K562 (cell line): ENCODE measurements at regions not wholly inside any gene's neighbourhood (a gene's known extent, or its start where the extent isn't known, plus 50 kb on each side); places are given as distances from the start of the nearest gene placed in this dataset.
"Not testable (repeated sequence)": the region's sequence is repeated elsewhere in the genome, so short reads cannot be mapped to it uniquely, and the experiment has no call there.

ENCODE experiments used
- ATAC-seq: fragments of 200-7000 bp; cut with Tn5 transposase; 3 replicates; pipeline ENCODE4 v1.9.1; 2020; ENCODE audit warnings: moderate library complexity
- BruUV-seq: library from RNA; stranded (reverse); fragments of 400-500 nt; replicated peaks from 2 replicates; lab custom pipeline; 2021; lab: Mats Ljungman, UMichigan
- CTCF ChIA-PET: fragments of 300-600 bp; formaldehyde crosslinking; extraction: SDS; loops from one replicate; lab custom pipeline; 2021; ENCODE audit warnings: low intra/inter-chr PET ratio; lab: Yijun Ruan, JAX
- POLR2A ChIA-PET: fragments of 300-600, 350-650 bp; sonication (Branson Sonifier 250); formaldehyde crosslinking; extraction: SDS; loops from one replicate; lab custom pipeline; 2021; ENCODE audit warnings: antibody characterized with exemption, inconsistent platforms; lab: Yijun Ruan, JAX
- DNase-seq, 4 experiments: peaks; one replicate each; pipeline versions ENCODE4 v3.0.0 to v3.0.0-alpha.2; 2011 to 2018; ENCODE audit warnings: low spot score in 3 of 4, mixed read lengths in 3 of 4; ENCODE audit errors: extremely low read depth in 1 of 4
- FAIRE-seq: peaks from 2 replicates; lab custom pipeline; 2011; peaks lifted over from hg19 to GRCh38; lab: Jason Lieb, UNC
- H2AFZ ChIP-seq: 2 replicates; pipeline ENCODE4 v1.6.0; 2011; ENCODE audit warnings: low read depth, low read length, control low read depth, inconsistent platforms
- H3K27ac ChIP-seq: fragments of 200-600 bp; 3 replicates; pipeline ENCODE4 v1.8.0; 2011; ENCODE audit warnings: low read depth, mild to moderate bottlenecking, control low read depth, inconsistent platforms, low read length, moderate library complexity, mixed read lengths; ENCODE audit errors: extremely low read depth
- H3K27me3 ChIP-seq, 2 experiments: fragments of 300-600 bp in 1 of 2; 2 replicates in 1 of 2; 3 replicates in 1 of 2; pipeline versions ENCODE4 v1.6.0 to v1.8.0; 2011; ENCODE audit warnings: inconsistent platforms in 2 of 2, low read length in 2 of 2, mild to moderate bottlenecking in 1 of 2, mixed read lengths in 1 of 2, moderate library complexity in 1 of 2; ENCODE audit not compliant: control insufficient read depth in 2 of 2, insufficient read depth in 2 of 2
- H3K36me3 ChIP-seq: fragments of 300-600 bp; 3 replicates; pipeline ENCODE4 v1.8.0; 2011; ENCODE audit warnings: mild to moderate bottlenecking, low read length, inconsistent platforms; ENCODE audit not compliant: control insufficient read depth, insufficient read depth
- H3K4me1 ChIP-seq, 2 experiments: fragments of 200-600 bp in 1 of 2; replicated peaks in 1 of 2; 2 replicates in 1 of 2; 3 replicates in 1 of 2; pipeline versions ENCODE4 v1.5.1 to v1.8.0; 2011; ENCODE audit warnings: inconsistent platforms in 2 of 2, low read length in 2 of 2, mild to moderate bottlenecking in 1 of 2, mixed read lengths in 1 of 2, moderate library complexity in 1 of 2; ENCODE audit not compliant: control insufficient read depth in 2 of 2, insufficient read depth in 2 of 2
- H3K4me2 ChIP-seq: 2 replicates; pipeline ENCODE4 v1.6.1; 2011; ENCODE audit warnings: low read length, control low read depth, inconsistent platforms, mixed read lengths; ENCODE audit not compliant: insufficient read depth
- H3K4me3 ChIP-seq: fragments of 200-600 bp; sonication (generic), shearing (Covaris generic); 2 replicates; pipeline ENCODE4 v1.5.1; 2016; ENCODE audit warnings: control low read depth, inconsistent platforms
- H3K79me2 ChIP-seq: fragments of 200-600 bp; 3 replicates; pipeline ENCODE4 v1.8.0; 2011; ENCODE audit warnings: low read length, inconsistent platforms; ENCODE audit not compliant: control insufficient read depth, insufficient read depth
- H3K9ac ChIP-seq, 2 experiments: 2 replicates each; pipeline versions ENCODE4 v1.6.0 to v1.6.1; 2011; ENCODE audit warnings: low read depth in 2 of 2, low read length in 2 of 2, control low read depth in 1 of 2, inconsistent platforms in 1 of 2, mild to moderate bottlenecking in 1 of 2, mixed read lengths in 1 of 2; ENCODE audit not compliant: insufficient read depth in 1 of 2
- H3K9me1 ChIP-seq: one replicate; pipeline ENCODE4 v1.6.0; 2011; ENCODE audit warnings: inconsistent platforms, mild to moderate bottlenecking, low read length, moderate library complexity; ENCODE audit not compliant: control insufficient read depth, insufficient read depth
- H3K9me3 ChIP-seq: replicated peaks from 2 replicates; pipeline ENCODE4 v1.5.1; 2011; ENCODE audit warnings: low read depth, low read length, inconsistent platforms; ENCODE audit not compliant: control insufficient read depth, insufficient read depth
- H4K20me1 ChIP-seq: replicated peaks from 2 replicates; pipeline ENCODE4 v1.6.1; 2011; ENCODE audit warnings: low read length, inconsistent platforms, mixed read lengths; ENCODE audit not compliant: control insufficient read depth, insufficient read depth
- CBX5 ChIP-seq: IDR thresholded peaks from 2 replicates; pipeline ENCODE4 v1.6.1; 2014; ENCODE audit warnings: low read depth, borderline replicate concordance
- CBX8 ChIP-seq: fragments of 200-600 bp; sonication (generic); IDR thresholded peaks from 2 replicates; pipeline ENCODE4 v1.6.1; 2012; ENCODE audit warnings: borderline replicate concordance, mixed run types, low read depth, mild to moderate bottlenecking, moderate library complexity, mixed read lengths, low read length, control low read depth, inconsistent platforms; ENCODE audit not compliant: poor library complexity, severe bottlenecking; ENCODE audit errors: extremely low read depth
- MEF2A ChIP-seq: IDR thresholded peaks from 2 replicates; pipeline ENCODE4 v1.6.1; 2011; ENCODE audit warnings: low read depth, mild to moderate bottlenecking, low read length, moderate library complexity; ENCODE audit not compliant: control insufficient read depth
- MXI1 ChIP-seq: IDR thresholded peaks from 2 replicates; pipeline ENCODE4 v1.6.1; 2011; ENCODE audit warnings: low read depth, mild to moderate bottlenecking, improper control_type of control experiment, low read length
- SREBF1 ChIP-seq: fragments of 150-350 bp; IDR thresholded peaks from 2 replicates; pipeline ENCODE4 v1.6.1; 2014; ENCODE audit warnings: antibody characterized with exemption, low read depth, low read length, borderline replicate concordance
- STAG1 ChIP-seq: sonication (generic); formaldehyde crosslinking; IDR thresholded peaks from 2 replicates; pipeline ENCODE4 v1.5.0; 2020; ENCODE audit warnings: missing genetic modification reagents, borderline replicate concordance
- TAF1 ChIP-seq: IDR thresholded peaks from 2 replicates; pipeline ENCODE4 v1.6.1; 2011; ENCODE audit warnings: mild to moderate bottlenecking, low read length, moderate library complexity; ENCODE audit not compliant: insufficient read depth, control insufficient read depth, severe bottlenecking; ENCODE audit errors: extremely low read depth
- TRIM28 ChIP-seq: fragments of 450-650 bp; IDR thresholded peaks from 2 replicates; pipeline ENCODE4 v1.6.1; 2017
- ZBTB26 ChIP-seq: fragments of 450-650 bp; formaldehyde crosslinking; IDR thresholded peaks from 2 replicates; pipeline ENCODE4 v1.4.0; 2022; ENCODE audit warnings: missing genetic modification characterization
- WGBS: fragments of 100-300 bp; shearing (Covaris generic); methylation state at CpG from one replicate; pipeline ENCODE4 v1.1.6; 2016; ENCODE audit warnings: low coverage, mixed read lengths; ENCODE audit not compliant: insufficient coverage; ENCODE audit errors: missing lambda C conversion rate; 5-methylcytosine and 5-hydroxymethylcytosine counted together
- in situ Hi-C: fragments of 300-500 bp; cut with MboI; formaldehyde crosslinking; loops from 4 replicates; pipeline ENCODE4 v1.15.0; 2018; ENCODE audit warnings: inconsistent platforms, mixed read lengths
- intact Hi-C: fragments of 100-400 bp; cut with micrococcal nuclease; formaldehyde crosslinking; loops from 2 replicates; pipeline ENCODE4 v1.14.2; 2022

GRCh38 chr4:22616516-22616915 is 76.2 kb upstream of the GBA3 start:
- ATAC-seq (no peak), DNase-seq (no peak)
- H3K4me3 ChIP-seq = no peak overlapping the region
- no peak overlapping the region for H3K27ac ChIP-seq
- H3K9ac ChIP-seq = no peak overlapping the region
- no peaks in the 10 kb centered on the region for H3K79me2 ChIP-seq
- H3K9me1 ChIP-seq = no peaks in the 10 kb centered on the region
- CTCF ChIA-PET = no interaction called here
- H4K20me1 ChIP-seq = no peaks in the 10 kb centered on the region
- no TSS peak for BruUV-seq
- no peak overlapping the region for H3K4me2 ChIP-seq
- intact Hi-C loops = no loop called here
- H2AFZ ChIP-seq = no peak overlapping the region
- TF ChIP-seq STAG1 (CRISPR knock-in tag) (no peak), MEF2A (no peak), ZBTB26 (CRISPR knock-in tag) (no peak), SREBF1 (no peak), TRIM28 (no peak), CBX5 (no peak), TAF1 (no peak), CBX8 (no peak), MXI1 (no peak)
- TF ChIP-seq, all 486 proteins: peak for 0
- H3K4me1 ChIP-seq = no peaks in the 10 kb centered on the region
- POLR2A ChIA-PET = no interaction called here
- no peaks in the 10 kb centered on the region for H3K27me3 ChIP-seq
- in situ Hi-C loops = no loop called here
- 0% methylated on average over 3 of the region's 3 CpGs for WGBS
- no peaks in the 10 kb centered on the region for H3K9me3 ChIP-seq
- FAIRE-seq = no peak
- H3K36me3 ChIP-seq = no peaks in the 10 kb centered on the region

GRCh38 chr4:22620144-22620543 is 72.6 kb upstream of the GBA3 start:
- POLR2A ChIA-PET, H3K4me1 ChIP-seq, intact Hi-C loops, H3K27me3 ChIP-seq, H3K36me3 ChIP-seq, H3K4me2 ChIP-seq, H3K9me1 ChIP-seq, H3K27ac ChIP-seq, H4K20me1 ChIP-seq, H2AFZ ChIP-seq, ATAC-seq, in situ Hi-C loops, FAIRE-seq, H3K79me2 ChIP-seq, DNase-seq, H3K9me3 ChIP-seq, BruUV-seq, H3K4me3 ChIP-seq, CTCF ChIA-PET, H3K9ac ChIP-seq: not testable (repeated sequence)
- 2% methylated on average over 4 of the region's 4 CpGs for WGBS

- DNase-seq, H3K4me2 ChIP-seq, in situ Hi-C loops, intact Hi-C loops, H3K9me3 ChIP-seq, H3K36me3 ChIP-seq, H3K27me3 ChIP-seq, H2AFZ ChIP-seq, H4K20me1 ChIP-seq, H3K4me1 ChIP-seq, CTCF ChIA-PET, ATAC-seq, H3K79me2 ChIP-seq, FAIRE-seq, BruUV-seq, H3K27ac ChIP-seq, H3K4me3 ChIP-seq, POLR2A ChIA-PET, H3K9ac ChIP-seq, H3K9me1 ChIP-seq: not testable (repeated sequence)
- WGBS = 0% methylated on average over 4 of the region's 5 CpGs
Measured at GRCh38 chr4:22621970-22622369, 70.8 kb upstream of the GBA3 start.
